WTC11 (cell line): ENCODE measurements at regions not wholly inside any gene's neighbourhood (a gene's known extent, or its start where the extent isn't known, plus 50 kb on each side); places are given as distances from the start of the nearest gene placed in this dataset.

Experiments used
- ATAC-seq: fragments of 200-7000 bp; cut with Tn5 transposase; 2 replicates; pipeline ENCODE4 v1.10.0; 2021; ENCODE audit warnings: mild to moderate bottlenecking, moderate library complexity
- CTCF ChIA-PET: fragments of 300-600 bp; sonication (Branson Sonifier 250); formaldehyde crosslinking; loops from one replicate; lab custom pipeline; 2021; ENCODE audit warnings: antibody characterized with exemption; lab: Charles Lee
- POLR2A ChIA-PET: fragments of 350-600 bp; sonication (Branson Sonifier 250); formaldehyde crosslinking; loops from one replicate; lab custom pipeline; 2021; ENCODE audit warnings: antibody characterized with exemption; lab: Charles Lee
- DNase-seq: peaks from one replicate; pipeline ENCODE4 v3.0.0; 2021; ENCODE audit warnings: low spot score
- H3K27ac Mint-ChIP-seq: 2 replicates; pipeline ENCODE4 v1.8.0; 2021; ENCODE audit warnings: mixed read lengths
- H3K27me3 Mint-ChIP-seq: 2 replicates; pipeline ENCODE4 v1.8.0; 2021; ENCODE audit warnings: low read depth, mild to moderate bottlenecking, moderate library complexity, mixed read lengths
- H3K36me3 Mint-ChIP-seq: 2 replicates; pipeline ENCODE4 v1.8.0; 2021; ENCODE audit warnings: mixed read lengths
- H3K4me1 Mint-ChIP-seq: 2 replicates; pipeline ENCODE4 v1.8.0; 2022; ENCODE audit warnings: mixed read lengths
- H3K4me3 Mint-ChIP-seq: 2 replicates; pipeline ENCODE4 v1.8.0; 2021; ENCODE audit warnings: mild to moderate bottlenecking, moderate library complexity, mixed read lengths
- H3K9me3 Mint-ChIP-seq: 2 replicates; pipeline ENCODE4 v1.8.0; 2021; ENCODE audit warnings: mixed read lengths
- AFF4 ChIP-seq: sonication (generic); formaldehyde crosslinking; IDR thresholded peaks from 2 replicates; pipeline ENCODE4 v1.8.1; 2023; ENCODE audit warnings: mild to moderate bottlenecking, missing genetic modification reagents, borderline replicate concordance
- CREB1 ChIP-seq: sonication (generic); formaldehyde crosslinking; IDR thresholded peaks from 2 replicates; pipeline ENCODE4 v1.8.0; 2023; ENCODE audit warnings: mild to moderate bottlenecking, missing genetic modification reagents
- E2F4 ChIP-seq: sonication (generic); formaldehyde crosslinking; IDR thresholded peaks from 2 replicates; pipeline ENCODE4 v1.8.1; 2022; ENCODE audit warnings: low read depth, mild to moderate bottlenecking, moderate library complexity, missing genetic modification reagents, borderline replicate concordance
- FOXJ3 ChIP-seq: sonication (generic); formaldehyde crosslinking; IDR thresholded peaks from 2 replicates; pipeline ENCODE4 v1.9.0; 2021; ENCODE audit warnings: missing genetic modification reagents, mild to moderate bottlenecking, borderline replicate concordance
- FOXK1 ChIP-seq: sonication (generic); formaldehyde crosslinking; IDR thresholded peaks from 2 replicates; pipeline ENCODE4 v1.8.0; 2022; ENCODE audit warnings: mild to moderate bottlenecking, moderate library complexity, missing genetic modification reagents
- HMGA2 ChIP-seq: fragments of 250-450 bp; sonication (Bioruptor Pico); IDR thresholded peaks from 2 replicates; pipeline ENCODE4 v1.4.0; 2021; ENCODE audit warnings: mild to moderate bottlenecking, moderate library complexity
- MAX ChIP-seq: sonication (generic); formaldehyde crosslinking; IDR thresholded peaks from 2 replicates; pipeline ENCODE4 v1.8.0; 2022; ENCODE audit warnings: mild to moderate bottlenecking, missing genetic modification reagents
- NFYB ChIP-seq: sonication (generic); formaldehyde crosslinking; conservative IDR thresholded peaks from 2 replicates; pipeline ENCODE4 v1.8.0; 2022; ENCODE audit warnings: low read depth, missing genetic modification reagents
- NR2C2 ChIP-seq: sonication (generic); formaldehyde crosslinking; IDR thresholded peaks from 2 replicates; pipeline ENCODE4 v1.8.0; 2022; ENCODE audit warnings: mild to moderate bottlenecking, missing genetic modification reagents
- NR3C1 ChIP-seq: sonication (generic); formaldehyde crosslinking; conservative IDR thresholded peaks from 2 replicates; pipeline ENCODE4 v1.8.1; 2023; ENCODE audit warnings: low read depth, mild to moderate bottlenecking, missing genetic modification reagents
- PRDM15 ChIP-seq: sonication (generic); formaldehyde crosslinking; IDR thresholded peaks from 2 replicates; pipeline ENCODE4 v1.8.0; 2022; ENCODE audit warnings: missing genetic modification reagents
- RELA ChIP-seq: sonication (generic); formaldehyde crosslinking; IDR thresholded peaks from 2 replicates; pipeline ENCODE4 v1.8.1; 2022; ENCODE audit warnings: missing genetic modification reagents, mild to moderate bottlenecking, borderline replicate concordance
- TEAD4 ChIP-seq: sonication (generic); formaldehyde crosslinking; IDR thresholded peaks from 2 replicates; pipeline ENCODE4 v1.8.0; 2022; ENCODE audit warnings: mild to moderate bottlenecking, missing genetic modification reagents
- USF1 ChIP-seq: sonication (generic); formaldehyde crosslinking; IDR thresholded peaks from 2 replicates; pipeline ENCODE4 v1.8.0; 2022; ENCODE audit warnings: mild to moderate bottlenecking, missing genetic modification reagents
- USF2 ChIP-seq: sonication (generic); formaldehyde crosslinking; IDR thresholded peaks from 2 replicates; pipeline ENCODE4 v1.8.1; 2023; ENCODE audit warnings: mild to moderate bottlenecking, missing genetic modification reagents, moderate library complexity
- ZBTB43 ChIP-seq: sonication (generic); formaldehyde crosslinking; IDR thresholded peaks from 2 replicates; pipeline ENCODE4 v1.8.1; 2023; ENCODE audit warnings: mild to moderate bottlenecking, missing genetic modification reagents
- ZNF138 ChIP-seq: sonication (generic); formaldehyde crosslinking; conservative IDR thresholded peaks from 2 replicates; pipeline ENCODE4 v1.8.1; 2022; ENCODE audit warnings: mild to moderate bottlenecking, moderate library complexity, missing genetic modification reagents
- ZNF423 ChIP-seq: fragments of 250-450 bp; sonication (Bioruptor Pico); IDR thresholded peaks from 2 replicates; pipeline ENCODE4 v2.1.2; 2022; ENCODE audit warnings: mild to moderate bottlenecking, moderate library complexity

GRCh38 chr3:145197821-145198220 lies 963.2 kb downstream of the PLOD2 start:
- no peak for DNase-seq
- no peak overlapping the region for H3K4me3 Mint-ChIP-seq
- no peak overlapping the region for H3K27ac Mint-ChIP-seq
- H3K36me3 Mint-ChIP-seq: peaks cover 18% of the 10 kb centered on the region
- no peak for ATAC-seq
- H3K9me3 Mint-ChIP-seq: peaks cover 40% of the 10 kb centered on the region
- H3K4me1 Mint-ChIP-seq: no peaks in the 10 kb centered on the region
- ChIA-PET CTCF (no interaction called here), POLR2A (no interaction called here)
- no peaks in the 10 kb centered on the region for H3K27me3 Mint-ChIP-seq
- TF ChIP-seq E2F4 (CRISPR knock-in tag): no peak
- no peak for TF ChIP-seq MAX (CRISPR knock-in tag)
- no peak for TF ChIP-seq TEAD4 (CRISPR knock-in tag)
- no peak for TF ChIP-seq RELA (CRISPR knock-in tag)
- no peak for TF ChIP-seq CREB1 (CRISPR knock-in tag)
- no peak for TF ChIP-seq ZNF423 (CRISPR knock-in tag)
- TF ChIP-seq FOXK1 (CRISPR knock-in tag): no peak
- no peak for TF ChIP-seq AFF4 (CRISPR knock-in tag)

- CTCF ChIA-PET: no interaction called here
Observed at GRCh38 chr3:145209561-145209960, 951.4 kb downstream of the PLOD2 start.

More at GRCh38 chr3:145209561-145209960, 951.4 kb downstream of the PLOD2 start:
- TF ChIP-seq USF1 (CRISPR knock-in tag) (no peak), NR3C1 (CRISPR knock-in tag) (no peak), NR2C2 (CRISPR knock-in tag) (no peak), NFYB (CRISPR knock-in tag) (no peak), FOXJ3 (CRISPR knock-in tag) (no peak), ZNF138 (CRISPR knock-in tag) (no peak), PRDM15 (no peak), CREB1 (CRISPR knock-in tag) (no peak), HMGA2 (no peak), ZBTB43 (CRISPR knock-in tag) (no peak), USF2 (CRISPR knock-in tag) (no peak)
- Mint-ChIP-seq H3K27ac (no peak overlapping the region), H3K4me3 (no peak overlapping the region), H3K36me3 (peaks cover 3% of the 10 kb centered on the region; the same call in 1 of the 2 replicates), H3K4me1 (no peaks in the 10 kb centered on the region), H3K9me3 (peaks cover 6% of the 10 kb centered on the region), H3K27me3 (no peaks in the 10 kb centered on the region)
- POLR2A ChIA-PET: no interaction called here
- ATAC-seq (no peak), DNase-seq (no peak)
